HG02678 (cell line): ENCODE measurements at regions not wholly inside any gene's neighbourhood (a gene's known extent, or its start where the extent isn't known, plus 50 kb on each side); places are given as distances from the start of the nearest gene placed in this dataset.

Source experiments
- ATAC-seq: cut with Tn5 transposase; IDR thresholded peaks from one replicate; pipeline ENCODE4 v1.9.1; 2021; ENCODE audit warnings: mild to moderate bottlenecking, moderate library complexity; ENCODE audit not compliant: unreplicated experiment

DNA sequence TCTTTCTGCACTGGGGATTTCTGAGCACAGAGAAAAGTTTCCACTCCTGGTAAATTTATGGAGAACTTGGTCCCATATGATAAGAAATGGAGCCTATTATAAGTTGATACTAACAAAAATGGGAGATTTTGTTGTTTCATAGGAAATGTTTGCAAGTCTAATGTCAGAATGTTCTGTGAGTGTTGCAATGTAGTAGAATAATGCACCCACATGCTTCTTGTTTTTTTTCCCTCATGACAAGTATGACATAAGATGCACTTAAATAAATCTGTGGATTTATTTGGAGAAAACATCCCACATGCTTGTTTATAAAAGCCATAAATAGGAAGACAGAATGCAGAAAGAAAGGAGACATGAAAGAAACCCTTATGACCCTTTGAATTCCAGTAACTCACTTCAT is 50.8 kb upstream of the KCNJ6 start:
- no peak for ATAC-seq

- no peak for ATAC-seq
Measured at GRCh38 chr21:37968744-37969143, 52.5 kb upstream of the KCNJ6 start.

- no peak for ATAC-seq
Measured at GRCh38 chr21:37970548-37970947, 54.3 kb upstream of the KCNJ6 start.

- no peak for ATAC-seq
Measured at GRCh38 chr21:37971390-37971950, 55.2 kb upstream of the KCNJ6 start.

DNA sequence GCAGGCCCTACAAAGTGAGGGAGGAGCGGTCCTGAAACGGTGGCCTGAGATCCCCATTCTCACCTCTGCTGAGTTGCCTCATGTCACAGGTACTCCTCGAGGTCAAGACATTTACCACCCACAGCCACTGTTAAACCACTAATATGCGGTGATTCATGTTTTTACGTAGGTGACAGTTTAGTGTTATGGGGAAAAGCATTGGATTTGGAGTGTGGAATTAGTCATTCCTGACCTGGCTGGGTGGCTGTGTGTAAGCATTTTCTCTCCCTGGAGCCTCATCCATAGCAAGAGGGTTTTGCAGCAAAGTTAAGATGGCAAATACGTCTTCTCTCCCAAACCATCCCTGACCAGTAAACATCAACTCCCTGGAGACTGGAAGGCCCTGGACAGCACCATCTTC is 57.8 kb upstream of the KCNJ6 start:
- no peak for ATAC-seq

GRCh38 chr21:37982496-37983318 is 66.5 kb upstream of the KCNJ6 start:
- no peak for ATAC-seq

GRCh38 chr21:37983336-37984095 is 67.3 kb upstream of the KCNJ6 start:
- ATAC-seq = no peak

DNA sequence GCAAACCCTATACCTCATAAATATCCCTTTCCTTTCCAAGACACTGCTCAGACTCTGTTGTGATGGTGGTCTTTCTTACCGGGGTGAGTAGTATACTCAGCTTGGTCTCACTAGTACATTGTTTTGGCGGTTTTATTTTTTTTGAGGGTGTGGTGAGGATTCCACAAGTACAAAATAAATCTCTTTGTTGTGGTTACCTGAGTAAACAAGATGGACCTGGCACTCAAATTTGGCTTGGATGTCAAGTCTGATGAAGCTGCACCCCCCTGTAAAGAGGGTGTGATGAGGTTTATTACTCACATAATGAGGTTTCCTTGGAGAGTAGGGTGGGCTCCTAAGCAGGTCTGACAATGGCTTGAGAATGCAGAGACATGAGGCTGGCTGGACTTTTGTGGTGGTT is 68.2 kb upstream of the KCNJ6 start:
- ATAC-seq = no peak

GRCh38 chr21:37986000-37986399 is 69.7 kb upstream of the KCNJ6 start:
- ATAC-seq = no peak

DNA sequence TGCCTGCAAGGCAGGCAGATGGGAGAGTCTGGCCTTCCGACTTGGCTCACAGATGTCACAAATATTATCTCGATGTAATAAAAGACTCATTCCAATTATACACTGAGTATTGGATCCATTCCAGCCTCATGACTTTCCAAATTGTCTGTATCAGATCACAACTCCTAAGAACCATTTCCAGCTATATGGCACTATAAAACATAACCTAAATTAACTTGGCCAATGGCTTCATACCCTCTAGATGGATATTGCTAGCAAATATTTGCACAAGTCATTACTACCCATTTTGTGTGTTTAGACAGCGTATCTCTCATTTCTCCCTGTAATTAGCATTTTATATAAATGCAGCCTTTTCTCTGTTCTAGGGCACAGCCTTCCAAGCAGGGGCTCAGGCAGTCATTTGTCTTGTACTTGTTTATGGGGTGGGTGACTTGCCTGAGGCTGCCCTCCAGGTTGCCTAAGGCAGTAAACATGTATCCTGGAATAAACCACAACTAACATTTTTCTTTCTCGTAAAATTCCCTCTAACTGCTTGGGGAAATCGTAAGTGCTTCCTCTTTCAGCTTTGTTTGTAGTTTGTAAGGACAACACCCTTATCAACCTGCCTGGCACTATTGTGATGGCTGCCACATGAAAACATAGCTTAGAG is 70.6 kb upstream of the KCNJ6 start:
- no peak for ATAC-seq

DNA sequence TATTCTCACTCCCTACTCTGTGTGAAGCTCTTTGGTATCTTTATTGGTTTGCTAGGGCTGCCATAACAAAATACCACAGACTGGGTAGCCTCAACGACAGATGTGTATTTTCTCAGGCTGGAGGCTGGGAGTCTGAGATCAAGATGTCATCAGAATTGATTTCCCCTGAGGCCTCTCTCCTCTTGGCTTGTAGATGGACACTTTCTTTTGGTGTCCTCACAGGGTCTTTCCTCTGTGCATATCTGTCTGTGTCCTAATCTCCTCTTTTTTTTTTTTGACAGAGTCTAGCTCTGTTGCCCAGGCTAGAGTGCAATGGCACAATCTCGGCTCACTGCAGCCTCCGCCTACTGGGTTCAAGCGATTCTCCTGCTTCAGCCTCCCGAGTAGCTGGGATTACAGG is 71.4 kb upstream of the KCNJ6 start:
- no peak for ATAC-seq

DNA sequence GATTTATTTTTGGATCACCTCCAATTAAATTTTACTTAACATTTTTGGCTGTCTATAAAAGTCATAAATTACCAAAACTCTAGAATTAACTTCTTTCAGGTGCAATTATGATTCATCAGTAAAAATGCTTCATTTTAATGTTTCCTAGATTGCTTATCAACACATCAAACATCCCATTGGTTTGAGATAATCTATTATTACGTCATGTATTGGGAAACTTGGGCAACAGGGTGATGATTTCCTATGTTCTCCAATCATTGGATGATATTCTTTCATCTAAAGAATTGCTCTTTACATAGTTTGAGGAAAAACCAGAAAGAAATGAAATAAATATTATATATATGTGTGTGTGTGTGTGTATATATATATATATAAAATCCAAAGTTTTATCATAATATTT is 76.8 kb upstream of the KCNJ6 start:
- ATAC-seq = no peak

DNA sequence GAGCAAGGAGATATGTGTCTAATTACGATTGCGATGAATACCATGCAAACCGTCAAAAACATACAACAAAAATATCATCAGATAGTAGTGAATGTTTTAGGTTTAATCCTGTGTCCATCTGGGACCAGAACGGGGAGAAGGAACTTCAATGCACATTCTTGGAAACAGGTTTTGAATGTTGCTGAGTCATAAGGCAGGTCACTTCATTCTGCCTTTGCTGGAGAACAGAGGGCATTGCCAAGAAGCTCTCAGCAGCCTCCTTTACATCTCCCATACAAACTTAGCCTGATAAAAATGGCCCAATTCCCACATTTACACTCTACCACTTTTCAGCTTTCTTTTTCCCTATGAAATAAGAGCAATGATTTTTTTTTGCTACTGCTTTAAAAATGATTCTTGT is 78.0 kb upstream of the KCNJ6 start:
- no peak for ATAC-seq

- no peak for ATAC-seq
Measured at GRCh38 chr21:38012672-38013071, 96.4 kb upstream of the KCNJ6 start.

DNA sequence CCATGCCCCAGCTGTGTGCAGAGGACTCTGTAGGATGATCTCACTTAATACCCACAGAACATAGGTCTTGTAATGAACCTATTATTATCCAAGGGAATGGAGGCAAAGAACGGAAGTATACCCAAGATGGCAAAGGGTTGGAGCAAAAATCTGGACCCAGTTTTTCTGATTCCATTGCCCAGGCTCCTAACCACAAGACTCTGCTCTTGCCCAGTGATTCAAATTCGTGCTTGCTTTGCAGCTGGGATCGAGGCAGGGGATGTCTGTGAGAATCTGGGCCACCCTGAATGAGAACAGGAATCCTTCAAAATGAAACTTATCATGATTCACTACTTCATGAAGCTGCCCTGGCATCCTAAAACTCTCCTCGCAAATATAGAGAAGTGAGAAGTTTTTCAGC is 97.5 kb upstream of the KCNJ6 start:
- no peak for ATAC-seq

- no peak for ATAC-seq
Measured at GRCh38 chr21:38014298-38014697, 98.0 kb upstream of the KCNJ6 start.

GRCh38 chr21:38027901-38028498 is 111.7 kb upstream of the KCNJ6 start:
- ATAC-seq = no peak

DNA sequence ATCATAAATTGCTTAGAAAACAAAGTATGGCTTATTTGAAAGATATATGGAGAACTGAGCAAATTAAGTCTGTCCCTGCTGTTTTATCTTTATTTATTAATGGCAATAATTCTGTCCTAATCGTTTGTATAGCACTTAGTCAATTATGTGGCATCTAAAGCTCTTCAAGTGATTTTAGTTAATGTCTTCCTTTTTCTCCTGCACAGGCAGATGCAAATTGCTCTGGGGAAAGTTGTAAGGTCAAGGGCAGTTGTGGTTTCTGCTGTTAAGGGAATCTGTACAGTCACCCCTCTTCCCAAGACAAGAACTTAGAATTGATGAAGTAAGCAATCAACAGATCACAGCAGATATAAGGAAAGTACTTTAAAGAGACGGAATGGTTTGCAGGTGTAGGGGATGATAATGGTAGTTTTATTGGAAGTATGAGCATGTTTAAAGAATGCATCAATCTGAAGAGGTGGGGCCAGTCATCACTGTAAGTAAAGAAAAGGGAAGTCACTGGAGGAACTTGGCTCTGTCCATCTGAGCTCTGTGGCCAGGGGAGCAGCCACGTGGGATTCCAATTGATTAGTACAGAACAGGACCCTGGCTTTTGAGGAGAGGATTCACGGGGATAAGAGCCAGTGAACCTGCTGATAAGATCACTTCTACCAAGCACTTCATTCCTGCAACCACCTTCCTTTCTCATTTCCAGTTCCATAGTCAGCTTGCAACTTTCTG is 116.0 kb upstream of the KCNJ6 start:
- no peak for ATAC-seq

DNA sequence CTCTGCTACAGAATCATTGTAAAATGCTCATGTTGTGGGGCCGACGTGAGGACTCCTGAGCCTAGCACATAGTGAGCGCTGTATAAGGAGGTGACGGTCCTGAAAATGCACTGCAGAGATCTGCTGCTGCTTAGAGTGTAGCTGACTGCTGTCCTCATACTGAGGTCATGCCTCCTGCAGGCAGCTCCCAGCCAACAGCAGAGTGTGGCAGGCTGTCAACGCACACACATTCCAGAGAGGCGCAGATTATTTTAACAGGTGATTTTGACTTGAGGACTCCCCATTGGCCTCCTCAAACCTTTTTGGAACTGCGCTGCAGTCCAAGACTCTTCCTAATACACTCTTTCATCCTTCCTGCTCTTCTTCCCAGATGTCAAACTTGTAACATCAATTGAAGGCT is 119.8 kb upstream of the KCNJ6 start:
- ATAC-seq = no peak

GRCh38 chr21:38037416-38037815 is 121.2 kb upstream of the KCNJ6 start:
- no peak for ATAC-seq

DNA sequence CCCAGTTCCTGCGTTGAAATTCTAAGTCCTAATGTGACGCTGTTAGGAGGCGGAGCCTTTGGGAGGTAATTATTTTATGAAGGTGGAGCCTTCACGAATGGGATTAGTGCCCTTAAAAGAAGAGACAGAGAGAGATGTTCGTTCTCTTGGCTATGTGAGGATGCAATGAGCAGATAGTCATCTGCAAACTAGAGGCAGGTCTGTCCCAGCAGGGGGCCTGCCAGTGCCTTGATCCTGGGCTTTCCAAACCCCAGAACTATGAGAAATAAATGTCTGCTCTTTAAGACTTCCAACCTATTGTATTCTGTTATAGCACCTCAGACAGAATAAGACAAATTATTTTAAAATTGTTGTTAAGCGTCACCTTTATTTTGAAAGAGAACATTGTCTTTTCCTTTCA is 123.1 kb upstream of the KCNJ6 start:
- no peak for ATAC-seq
